ENCODE measurements at regions not wholly inside any gene's neighbourhood (a gene's known extent, or its start where the extent isn't known, plus 50 kb on each side); places are given as distances from the start of the nearest gene placed in this dataset.

DNA sequence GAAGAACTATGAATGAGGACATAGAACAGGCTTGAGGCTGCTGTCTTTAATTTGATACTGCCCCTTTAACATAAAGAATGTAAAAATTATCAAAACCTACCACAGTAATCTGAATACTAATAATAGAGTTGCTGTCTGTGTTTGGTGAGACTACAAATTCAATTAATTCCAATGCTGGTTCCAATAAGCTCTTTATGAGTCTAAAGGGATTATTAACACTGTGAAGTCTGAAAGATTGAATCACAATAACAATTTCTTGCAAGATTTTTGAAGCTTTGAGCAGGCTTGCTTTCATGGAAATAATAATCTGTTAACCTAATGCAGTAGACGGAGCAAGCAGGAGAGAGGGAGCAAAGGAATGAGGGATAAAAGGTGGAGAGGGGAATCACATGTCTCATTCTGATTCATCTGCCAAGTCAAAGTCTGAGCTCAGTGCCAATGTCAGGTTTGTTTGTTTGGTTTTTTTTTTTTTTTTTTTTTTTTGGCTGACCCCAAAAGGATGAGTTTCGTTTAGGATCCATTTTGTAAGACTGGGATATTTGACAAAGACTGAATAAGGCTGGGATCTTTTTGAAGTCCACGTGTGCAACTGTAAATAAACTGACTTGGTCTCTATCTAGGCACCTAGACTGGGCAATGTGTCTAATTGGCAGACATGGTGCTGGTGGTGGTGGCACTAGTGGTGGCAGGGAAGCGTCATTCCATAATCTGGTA, 211.6 kb downstream of the RNF144B start:
- TF ChIP-seq POLR2A (IDR thresholded peaks at IDR 0.05): no peak
- TF ChIP-seq, protein P1, sequence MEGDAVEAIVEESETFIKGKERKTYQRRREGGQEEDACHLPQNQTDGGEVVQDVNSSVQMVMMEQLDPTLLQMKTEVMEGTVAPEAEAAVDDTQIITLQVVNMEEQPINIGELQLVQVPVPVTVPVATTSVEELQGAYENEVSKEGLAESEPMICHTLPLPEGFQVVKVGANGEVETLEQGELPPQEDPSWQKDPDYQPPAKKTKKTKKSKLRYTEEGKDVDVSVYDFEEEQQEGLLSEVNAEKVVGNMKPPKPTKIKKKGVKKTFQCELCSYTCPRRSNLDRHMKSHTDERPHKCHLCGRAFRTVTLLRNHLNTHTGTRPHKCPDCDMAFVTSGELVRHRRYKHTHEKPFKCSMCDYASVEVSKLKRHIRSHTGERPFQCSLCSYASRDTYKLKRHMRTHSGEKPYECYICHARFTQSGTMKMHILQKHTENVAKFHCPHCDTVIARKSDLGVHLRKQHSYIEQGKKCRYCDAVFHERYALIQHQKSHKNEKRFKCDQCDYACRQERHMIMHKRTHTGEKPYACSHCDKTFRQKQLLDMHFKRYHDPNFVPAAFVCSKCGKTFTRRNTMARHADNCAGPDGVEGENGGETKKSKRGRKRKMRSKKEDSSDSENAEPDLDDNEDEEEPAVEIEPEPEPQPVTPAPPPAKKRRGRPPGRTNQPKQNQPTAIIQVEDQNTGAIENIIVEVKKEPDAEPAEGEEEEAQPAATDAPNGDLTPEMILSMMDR (IDR thresholded peaks at IDR 0.05): no peak

Measured in lower leg skin (tissue), 3 donors.